NCI-H1105 (cell line): ENCODE measurements at regions not wholly inside any gene's neighbourhood (a gene's known extent, or its start where the extent isn't known, plus 50 kb on each side); places are given as distances from the start of the nearest gene placed in this dataset.
"Not testable (repeated sequence)": the region's sequence is repeated elsewhere in the genome, so short reads cannot be mapped to it uniquely, and the experiment has no call there.

Experiments used
- DNase-seq: peaks from one replicate; lab custom pipeline; 2025; lab: John Stamatoyannopoulos, UW

DNA sequence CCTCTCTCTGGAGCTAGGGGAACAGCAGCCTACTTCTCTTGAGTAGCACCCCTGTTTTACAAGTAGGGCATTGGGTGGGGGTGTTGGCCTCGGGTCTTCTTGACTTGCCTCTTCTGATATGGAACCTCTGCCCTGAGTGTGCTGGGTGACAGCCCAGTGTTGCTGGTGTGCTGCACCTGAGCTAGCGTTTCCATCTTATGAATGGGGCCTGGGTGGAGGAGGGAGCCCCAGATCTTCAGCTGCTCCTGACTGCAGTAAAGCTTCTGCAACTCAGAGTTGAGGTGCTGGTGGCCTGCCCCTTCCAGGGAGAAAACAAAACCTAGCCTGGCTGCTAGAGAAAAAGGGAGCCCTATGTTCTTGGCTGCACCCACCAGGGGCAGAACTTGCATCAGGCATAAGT is 202.5 kb upstream of the SHH start:
- DNase-seq: no peak

DNA sequence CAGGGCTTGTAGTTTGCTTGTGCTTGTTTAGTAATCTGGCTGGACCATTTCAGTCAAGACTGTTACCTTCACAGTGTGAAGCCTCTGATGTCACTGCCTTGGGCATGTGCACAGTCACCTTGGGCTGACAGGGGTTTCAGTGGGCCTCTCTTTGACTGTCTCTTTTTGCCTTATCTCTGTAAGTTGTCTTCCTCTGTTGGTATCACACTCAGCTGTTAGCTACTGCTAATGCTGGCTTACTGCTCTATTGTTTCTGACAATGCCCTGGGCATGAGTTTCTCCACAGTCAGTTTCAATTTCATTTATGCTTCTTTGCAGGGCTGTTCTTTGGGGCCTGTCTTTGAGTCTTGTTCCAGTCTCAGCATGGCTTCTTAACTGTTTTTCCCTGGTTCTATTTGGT is 201.9 kb upstream of the SHH start:
- DNase-seq: no peak

DNA sequence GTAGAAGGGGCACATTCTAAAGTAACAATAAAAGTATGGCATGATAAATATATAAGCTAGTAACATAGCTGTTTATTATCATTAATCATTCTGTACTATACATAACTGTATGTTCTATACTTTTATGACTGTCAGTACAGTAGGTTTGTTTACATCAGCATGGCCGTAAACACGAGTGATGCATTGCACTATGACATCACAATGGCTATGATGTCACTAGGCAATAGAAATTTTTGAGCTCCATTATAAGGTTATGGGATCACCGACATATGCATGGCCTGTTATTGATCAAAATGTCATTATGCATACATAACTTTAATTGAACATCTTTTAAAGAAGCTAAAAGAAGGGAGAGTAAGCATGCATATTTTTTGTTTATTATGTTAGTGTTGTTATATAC is 200.1 kb upstream of the SHH start:
- DNase-seq: no peak

DNA sequence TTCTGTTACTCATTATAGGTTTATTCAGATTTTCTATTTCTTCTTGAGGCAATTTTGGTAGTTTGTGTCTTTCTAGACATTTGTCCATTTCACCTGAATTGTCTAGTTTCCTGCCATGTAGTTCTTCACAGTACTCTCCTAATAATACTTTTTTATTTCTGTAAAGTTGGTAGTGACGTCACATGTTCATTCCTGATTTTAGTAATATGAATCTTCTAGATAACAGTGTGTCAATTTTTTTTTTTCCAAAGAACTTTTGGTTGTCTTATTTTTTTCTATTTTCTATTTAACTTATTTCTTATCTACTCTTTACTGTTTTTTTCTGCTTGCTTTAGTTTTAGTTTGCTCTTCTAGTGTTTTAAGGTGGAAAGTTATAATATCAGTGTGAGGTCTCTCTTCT is 197.3 kb upstream of the SHH start:
- no peak for DNase-seq

DNA sequence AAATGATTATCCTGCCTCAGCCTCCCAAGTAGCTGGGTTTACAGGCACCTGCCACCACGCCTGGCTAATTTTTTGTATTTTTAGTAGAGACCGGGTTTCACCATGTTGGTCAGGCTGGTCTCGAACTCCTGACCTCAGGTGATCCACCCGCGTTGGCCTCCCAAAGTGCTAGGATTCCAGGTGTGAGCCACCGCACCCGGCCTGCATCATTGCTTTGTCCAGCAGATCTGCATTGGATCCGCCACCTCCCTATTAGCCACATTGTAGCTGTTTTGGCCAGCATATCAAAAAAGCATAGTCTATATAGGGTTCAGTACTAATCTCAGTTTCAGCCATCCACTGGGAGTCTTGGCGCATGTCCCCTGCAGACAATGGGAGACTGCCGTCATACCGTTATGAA is 194.6 kb upstream of the SHH start:
- not testable (repeated sequence) for DNase-seq

DNA sequence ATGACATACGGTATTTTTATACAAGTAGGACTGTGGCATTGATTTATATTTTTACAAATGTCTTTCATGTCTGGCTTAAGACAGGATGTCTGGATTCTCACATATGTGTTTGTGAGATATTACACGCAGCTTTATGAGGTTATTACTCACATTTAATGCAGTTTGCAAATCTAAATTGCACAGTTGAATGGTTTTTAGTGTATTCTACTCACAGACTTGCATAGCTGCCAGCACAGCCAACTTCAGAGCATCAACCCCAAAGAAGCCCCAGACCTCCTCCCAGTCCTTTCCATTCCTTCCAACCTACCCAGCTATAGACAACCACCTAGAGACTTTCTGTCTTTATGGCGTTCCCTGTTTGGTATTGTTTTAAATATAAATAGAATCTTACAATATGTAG is 193.8 kb upstream of the SHH start:
- DNase-seq: no peak

DNA sequence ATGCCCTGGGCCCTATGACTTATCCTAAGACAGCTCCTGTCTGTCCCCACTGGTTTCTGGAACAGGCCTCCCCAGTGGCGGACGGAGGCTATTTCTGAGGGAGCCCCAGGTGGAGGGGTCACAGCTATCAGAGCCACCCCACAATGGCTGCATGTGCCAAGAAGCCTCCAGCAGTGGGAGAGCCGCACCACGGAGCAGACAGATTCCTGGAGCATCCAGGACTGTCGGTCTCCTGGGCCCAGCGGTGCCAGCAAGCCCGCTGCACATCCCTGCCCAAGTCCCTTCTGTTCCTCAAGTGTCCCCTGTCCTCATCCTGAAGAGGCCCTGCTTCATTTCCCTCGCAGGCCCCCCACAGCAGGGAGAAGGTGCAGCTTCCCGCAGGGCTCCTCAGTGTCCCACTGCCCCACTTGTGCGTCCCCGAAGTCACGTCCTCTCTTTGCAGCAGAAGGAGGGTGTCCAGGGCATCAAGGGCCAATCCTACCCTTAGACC is 193.0 kb upstream of the SHH start:
- DNase-seq: no peak

DNA sequence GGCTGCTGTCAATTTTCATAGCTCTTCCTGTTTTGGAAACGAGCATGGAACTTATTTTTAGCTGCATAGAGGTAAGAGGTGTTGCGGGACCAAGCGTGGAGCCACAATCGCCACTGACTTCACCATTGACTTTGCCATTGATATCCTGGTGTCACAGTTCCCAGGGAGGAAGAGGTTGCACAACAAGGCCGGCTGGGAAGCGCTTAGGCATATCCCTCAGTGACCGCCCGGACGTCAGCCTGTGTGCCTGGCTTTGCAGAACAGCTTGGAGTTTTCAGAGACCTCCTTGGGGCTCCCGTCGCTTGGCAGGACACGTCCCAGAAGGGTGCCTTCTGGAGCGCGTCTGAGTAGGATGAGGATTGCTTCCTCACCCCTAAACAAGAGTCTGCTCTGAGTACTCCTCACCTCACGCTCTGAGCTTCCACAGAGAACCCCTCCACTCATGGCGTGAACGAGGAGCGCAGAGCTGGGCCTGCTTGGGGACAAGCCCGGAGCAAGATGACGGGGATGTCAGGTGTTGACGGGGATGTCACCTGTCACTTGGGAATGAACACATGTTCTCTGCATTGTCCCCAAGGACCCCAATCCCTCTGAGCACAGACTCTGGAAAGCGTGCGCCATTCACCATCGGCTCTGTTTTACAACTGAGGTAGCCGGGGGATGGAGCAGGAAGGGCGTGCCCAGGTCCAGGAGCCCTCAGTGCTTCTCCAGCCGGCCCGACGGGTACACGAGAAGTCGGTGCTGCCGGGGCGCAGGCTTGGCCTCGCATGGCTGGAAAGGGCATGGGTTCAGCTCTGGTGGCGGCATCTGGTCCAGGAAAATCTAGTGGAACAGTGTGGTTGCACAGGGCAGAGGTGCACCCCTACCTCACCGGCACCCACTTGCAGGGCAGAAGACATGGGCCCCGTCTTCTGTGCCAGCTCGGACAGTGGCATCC is 192.3 kb upstream of the SHH start:
- no peak for DNase-seq

DNA sequence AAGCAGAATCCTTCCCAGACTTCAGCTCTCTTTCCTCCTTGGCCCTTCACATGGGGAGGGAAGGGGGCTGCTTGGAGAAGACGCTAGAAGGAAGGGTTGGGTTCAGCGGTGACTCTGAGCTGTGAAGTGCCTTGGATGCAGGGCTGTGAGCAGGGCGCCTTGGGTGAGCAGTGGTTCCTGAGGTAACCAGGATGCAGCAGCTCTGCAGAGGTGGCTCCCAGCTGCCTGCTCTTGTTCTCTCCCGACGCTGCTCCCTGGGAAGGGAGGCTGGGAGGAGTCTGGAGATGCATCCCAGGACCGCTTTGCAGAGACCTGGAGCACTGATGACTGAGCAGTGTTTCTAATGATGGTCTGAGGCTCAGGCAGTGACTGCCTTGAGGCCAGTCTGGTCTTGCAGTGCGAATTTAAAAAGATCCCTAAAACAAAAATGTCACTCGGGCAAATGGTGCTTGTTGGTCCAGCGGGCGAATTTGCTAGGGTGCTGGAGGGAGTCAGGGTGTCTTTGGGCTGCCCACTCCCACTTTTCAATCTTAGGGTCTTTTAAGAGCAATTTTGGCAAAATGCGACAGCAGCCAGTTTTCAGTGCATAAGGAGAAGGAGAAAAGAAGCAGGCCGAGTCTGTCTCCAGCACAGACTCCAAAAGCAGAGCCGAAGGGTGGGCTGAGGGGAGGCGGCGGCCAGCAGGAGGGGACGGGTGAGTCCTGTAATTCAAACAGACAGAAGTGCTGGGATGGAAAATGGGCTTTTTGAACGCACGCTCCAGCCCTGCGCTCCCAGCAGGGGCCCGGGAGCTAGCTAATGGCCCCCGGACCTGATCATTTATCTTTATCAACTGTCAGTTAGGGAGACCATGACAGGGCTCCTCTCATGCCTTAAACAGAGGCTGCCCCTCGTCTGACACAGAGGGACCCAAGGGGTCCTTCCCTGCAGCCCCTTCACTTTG is 191.2 kb upstream of the SHH start:
- no peak for DNase-seq

DNA sequence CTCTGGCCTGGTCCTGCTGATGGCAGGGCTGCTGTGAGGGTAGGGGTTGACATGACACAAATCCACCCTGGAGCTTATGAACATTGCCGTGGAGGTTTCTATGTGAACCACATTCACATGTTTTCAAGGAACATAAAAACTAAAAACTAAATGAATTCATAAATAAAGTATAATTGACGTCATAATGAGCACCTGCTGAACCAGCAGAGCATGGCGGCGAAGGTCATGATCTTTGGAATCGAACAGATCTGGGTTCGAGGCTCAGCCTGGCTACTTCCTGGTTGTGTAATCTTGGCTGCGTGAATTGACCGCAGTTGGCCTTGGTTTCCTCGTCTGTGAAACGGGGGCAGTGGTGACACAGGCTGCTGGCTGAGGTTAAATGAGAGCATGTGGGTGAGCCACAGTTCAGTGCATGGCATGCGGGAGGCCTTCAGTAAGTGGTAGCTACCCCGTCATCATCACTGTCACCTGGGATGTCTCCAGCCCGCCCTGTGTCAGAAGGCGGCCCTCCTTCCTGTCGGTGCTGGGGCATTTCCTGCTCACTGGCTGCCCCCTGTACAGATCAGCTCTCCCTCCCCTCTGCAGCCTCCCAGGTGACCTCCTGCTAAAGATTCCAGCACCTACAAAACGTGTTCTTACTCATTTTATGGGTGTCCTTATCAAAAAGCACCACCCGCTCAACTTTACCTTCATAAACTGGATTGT is 190.3 kb upstream of the SHH start:
- no peak for DNase-seq

DNA sequence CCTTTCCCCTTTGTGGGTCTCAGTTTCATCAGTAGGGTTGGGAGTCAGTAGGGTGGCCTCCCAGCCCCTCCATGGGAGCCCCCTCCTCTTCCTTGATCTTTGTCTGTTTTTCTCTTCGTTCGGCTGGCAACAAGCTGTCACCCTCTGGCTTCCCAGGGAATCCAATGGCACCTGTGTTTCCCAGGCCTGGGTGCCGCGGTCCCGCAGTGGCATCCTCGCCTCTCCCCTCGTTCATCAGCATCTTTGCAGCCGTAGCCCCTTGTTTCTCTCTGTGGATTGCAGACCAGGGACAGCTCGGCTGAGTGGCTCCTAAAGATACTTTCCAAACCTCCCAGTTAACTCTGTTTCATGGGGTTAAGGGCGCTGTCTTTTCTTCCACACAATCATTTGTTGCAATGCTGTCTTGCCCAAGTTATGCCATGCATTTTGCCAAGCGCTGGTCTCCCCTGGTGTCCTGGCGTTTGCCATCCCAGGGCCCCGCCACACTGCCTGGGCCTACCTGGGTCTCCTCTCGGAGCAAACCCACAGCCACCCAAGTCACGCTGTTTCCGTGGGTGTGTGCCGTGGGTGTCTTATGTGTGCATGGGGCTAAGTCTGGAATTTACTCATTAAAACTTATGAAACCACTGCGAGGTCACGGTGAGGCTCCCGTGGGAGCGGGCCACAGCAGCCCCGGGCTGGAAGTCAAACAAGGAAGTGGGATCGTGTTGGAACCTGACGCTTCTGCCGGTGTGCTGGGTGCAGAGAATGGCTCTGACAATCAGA is 189.4 kb upstream of the SHH start:
- no peak for DNase-seq

DNA sequence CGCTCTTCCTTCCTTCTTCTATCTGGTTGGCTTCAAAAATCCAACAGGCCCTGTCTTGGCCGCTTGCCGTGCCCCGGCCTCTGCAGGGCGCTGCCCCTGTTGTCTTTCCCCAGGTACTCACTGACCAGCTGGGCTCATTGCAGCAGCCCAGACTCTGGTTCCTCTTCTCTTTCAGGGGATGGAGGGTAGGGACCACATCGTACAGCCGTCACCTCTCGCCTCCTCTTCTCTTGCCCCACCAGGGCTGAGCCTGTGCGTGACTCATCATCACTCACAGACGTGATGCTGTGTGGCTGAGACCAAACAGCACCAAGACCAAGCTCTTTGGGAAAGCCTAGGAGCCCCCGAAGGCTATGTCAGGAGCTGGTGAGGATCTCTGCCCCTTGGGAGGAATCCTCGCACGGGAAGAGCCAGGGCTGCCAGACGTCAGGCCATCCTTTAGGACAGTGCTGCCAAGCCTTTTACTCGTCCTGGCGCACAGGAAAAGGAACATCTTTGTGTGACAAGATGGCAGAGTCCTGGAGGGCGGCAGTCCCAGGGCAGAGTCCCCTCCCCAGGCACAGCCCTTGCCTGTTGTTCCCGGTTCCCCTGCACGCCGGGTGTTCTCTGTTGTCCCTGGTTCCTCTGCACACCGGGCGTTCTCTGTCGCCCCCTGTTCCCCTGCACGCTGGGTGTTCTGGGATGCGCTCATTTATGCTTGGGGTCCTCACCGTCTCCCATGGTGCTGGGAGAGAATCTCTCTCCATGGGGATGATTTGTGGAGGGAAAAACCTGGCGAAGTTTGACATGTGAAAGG is 188.5 kb upstream of the SHH start:
- no peak for DNase-seq

DNA sequence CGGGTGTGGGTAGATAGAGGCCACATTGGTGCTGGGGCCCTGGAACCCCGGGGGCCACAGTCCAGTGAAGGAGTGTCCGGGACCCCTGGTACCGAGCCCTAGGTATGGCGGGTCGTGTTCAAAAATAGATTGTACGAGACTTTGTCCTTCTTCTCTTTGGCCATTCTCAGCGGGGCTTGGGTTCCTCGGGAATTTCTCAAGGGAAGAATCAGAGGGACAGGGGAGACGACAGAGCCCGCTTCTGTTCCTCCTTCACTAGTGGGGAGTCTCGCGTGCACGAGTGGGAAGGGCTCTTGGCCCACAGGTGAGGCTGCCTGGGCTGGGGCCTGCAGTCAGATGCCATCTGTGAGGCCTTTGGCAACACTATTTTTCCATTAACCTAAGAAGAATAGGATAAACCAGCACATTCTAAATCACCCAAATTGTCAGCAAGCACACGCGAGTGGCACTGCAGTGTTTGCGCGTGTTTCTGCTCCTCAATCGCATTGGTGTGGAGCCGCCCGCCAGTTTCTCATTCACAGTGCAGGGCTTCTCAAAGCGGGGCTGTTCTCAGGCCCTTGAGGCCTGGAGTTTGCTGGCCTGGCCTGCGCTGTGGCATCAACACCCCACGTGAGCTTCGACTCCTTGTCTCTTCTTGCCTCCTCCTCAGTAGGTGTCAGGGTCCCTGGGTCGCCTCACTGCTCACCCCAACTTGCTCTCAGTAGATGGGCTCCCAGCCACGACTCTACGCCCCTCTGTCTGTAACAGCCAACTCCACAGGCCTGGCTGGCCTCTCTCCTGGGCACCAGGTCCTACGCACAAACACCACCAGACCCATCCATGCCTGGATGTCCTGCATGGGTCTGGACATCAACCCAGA is 187.6 kb upstream of the SHH start:
- no peak for DNase-seq

DNA sequence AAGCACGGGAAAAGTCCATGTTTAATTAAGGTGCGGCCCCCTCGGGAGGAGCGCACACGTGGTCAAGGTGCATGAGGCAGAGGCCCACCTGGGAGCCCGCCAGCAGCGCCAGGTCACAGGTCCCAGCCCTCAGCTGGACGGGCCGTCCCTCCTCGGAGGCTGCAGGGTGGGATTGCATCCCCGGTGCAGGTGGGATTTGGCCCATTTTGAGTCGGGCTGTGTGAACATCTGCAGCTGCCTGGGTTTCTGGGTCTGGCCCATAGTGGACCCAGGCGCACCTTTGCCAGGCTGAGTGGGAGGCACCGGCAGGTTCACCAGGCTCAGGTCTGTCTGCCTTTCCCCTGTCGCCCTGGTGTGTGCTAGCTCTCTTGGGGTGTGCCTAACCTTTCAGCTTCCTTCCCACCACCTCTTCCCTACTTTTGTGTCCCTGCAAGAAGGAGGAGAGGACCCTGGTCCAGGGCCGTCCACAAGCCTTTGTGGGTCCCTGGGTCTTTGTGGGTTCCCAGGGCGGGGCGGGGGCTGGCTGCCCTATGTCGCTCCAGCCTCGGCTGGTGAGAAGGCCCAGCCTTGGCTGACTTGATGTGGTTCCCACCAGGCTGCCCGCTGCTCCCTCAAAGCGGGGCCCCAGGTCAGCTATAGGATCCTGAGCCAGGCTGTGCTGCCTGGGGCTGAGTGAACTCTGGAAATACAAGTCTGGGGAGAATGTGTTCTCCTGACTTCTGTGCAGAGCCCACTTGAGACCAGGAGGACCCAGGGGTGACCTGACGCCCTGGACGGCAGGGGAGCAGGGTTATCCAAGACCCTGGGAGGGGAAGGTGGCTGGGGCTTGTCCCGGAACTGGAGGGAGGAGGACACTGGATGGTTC is 186.7 kb upstream of the SHH start:
- DNase-seq: no peak

DNA sequence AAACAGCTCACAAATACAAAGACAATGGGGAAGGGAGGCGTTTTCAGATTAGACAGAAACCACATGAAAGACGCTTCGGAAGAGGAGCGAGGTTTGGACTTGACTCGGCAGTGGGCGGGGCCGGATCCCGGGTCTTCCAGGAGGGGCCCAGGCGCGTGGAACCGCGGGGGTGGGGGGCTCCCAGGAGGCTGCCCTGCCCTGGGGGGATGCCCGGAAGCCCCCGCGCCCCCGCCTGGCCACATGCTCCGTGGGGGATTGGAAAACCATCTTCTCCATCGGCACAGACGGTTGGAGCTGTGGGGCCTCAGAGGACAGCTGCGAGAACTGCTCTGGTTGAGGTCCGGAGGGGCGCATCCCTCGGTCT is 186.0 kb upstream of the SHH start:
- no peak for DNase-seq

DNA sequence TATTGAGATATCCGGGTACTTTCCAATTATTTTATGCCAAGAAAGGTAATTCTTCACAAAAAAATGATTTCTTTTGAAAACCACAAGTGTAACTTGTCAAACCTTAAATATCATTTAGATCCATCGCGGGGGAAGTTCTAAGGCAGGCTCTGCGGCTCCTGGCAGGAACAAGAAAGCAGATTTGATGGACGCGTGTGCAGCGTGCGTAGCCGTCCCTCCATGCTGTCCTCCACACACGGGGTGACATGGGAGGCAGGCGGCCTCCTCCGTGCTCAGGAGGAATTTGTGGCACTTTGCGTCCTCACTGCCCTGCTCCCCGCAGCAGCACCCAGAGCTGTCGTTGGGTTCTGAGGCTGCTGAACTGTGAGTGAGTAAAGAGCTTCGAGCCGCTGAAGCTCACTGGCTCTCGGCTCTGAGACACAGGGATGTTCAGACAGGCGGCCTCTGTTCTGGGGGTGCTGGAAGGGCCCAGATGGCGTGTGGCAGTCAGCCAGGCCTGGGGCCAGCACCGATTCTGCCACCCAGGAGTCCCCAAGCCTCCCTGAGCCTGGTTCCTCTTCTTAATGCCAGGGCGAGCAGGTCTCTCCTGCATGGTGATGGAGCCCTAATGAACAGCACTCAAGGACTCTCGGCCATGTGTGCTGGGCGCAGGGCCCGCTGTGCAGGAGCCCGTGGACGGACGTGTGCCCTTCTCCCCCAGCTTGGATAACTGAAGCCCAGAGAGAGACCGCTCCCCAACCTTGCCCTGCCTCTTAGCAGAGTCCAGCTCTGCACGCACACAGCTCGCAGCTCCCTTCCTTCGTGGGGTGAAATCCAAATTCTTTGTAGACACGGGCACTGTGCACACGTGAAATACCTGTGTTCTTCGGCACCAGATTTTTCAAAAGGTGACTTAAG is 185.4 kb upstream of the SHH start:
- DNase-seq: no peak

DNA sequence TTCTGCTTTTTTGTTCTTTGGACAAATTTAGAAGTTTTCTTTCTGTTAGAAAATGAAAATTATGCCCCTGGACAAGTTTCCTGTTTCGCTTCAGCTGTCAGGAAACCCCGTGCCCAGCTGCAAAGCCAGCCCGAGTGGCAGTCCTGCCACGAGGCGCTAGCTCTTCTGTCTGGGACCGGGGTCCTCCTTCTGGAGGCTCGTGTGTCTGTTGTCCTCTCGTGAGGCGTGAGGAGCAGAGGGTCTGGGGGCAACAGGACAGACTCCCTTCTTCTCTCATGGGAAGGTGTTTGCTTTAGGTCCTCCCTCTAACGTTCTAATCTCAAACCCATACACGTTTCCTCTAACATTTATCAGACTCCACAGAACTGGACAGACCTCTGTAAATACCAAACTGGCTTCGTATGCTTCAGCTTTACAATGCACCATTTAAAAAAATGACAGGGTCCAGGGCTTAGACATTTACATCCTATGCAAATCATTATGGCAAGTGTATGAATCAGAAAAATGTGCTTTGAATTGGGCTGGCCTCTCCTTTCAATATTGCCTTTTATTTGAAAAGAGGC is 184.5 kb upstream of the SHH start:
- DNase-seq: no peak
